ENCODE measurements at regions not wholly inside any gene's neighbourhood (a gene's known extent, or its start where the extent isn't known, plus 50 kb on each side); places are given as distances from the start of the nearest gene placed in this dataset.

DNA sequence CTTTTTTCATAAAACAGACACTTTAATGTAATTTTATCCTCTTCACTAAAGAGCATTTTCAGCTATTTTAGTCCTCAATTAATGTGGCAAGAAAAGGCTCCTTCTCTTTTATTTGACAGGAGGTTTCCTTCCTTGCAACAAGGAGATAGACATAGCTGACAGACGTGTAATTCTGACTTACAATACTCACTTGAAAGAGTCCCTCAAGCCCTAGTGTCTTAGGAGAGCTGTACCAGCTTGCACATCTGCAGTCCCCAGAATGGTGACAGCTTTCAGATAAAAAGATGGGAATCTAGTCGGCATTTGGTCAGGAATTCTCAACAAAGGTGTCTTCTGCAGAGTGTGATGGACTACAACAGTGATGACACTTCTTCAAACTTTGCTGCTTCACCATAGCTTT, 603.7 kb upstream of the PTCHD4 start:
- H3K4me1 ChIP-seq, result no peaks in the 10 kb centered on the region
- no peaks in the 10 kb centered on the region for H3K9me3 ChIP-seq
- TF ChIP-seq, protein P1, sequence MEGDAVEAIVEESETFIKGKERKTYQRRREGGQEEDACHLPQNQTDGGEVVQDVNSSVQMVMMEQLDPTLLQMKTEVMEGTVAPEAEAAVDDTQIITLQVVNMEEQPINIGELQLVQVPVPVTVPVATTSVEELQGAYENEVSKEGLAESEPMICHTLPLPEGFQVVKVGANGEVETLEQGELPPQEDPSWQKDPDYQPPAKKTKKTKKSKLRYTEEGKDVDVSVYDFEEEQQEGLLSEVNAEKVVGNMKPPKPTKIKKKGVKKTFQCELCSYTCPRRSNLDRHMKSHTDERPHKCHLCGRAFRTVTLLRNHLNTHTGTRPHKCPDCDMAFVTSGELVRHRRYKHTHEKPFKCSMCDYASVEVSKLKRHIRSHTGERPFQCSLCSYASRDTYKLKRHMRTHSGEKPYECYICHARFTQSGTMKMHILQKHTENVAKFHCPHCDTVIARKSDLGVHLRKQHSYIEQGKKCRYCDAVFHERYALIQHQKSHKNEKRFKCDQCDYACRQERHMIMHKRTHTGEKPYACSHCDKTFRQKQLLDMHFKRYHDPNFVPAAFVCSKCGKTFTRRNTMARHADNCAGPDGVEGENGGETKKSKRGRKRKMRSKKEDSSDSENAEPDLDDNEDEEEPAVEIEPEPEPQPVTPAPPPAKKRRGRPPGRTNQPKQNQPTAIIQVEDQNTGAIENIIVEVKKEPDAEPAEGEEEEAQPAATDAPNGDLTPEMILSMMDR (IDR thresholded peaks at IDR 0.05; ENCODE audit: low read depth, low read length), result no peak
- no peak for DNase-seq
- no peaks in the 10 kb centered on the region for H3K27me3 ChIP-seq
- H3K36me3 ChIP-seq, result no peaks in the 10 kb centered on the region
- no peak overlapping the region for H3K4me3 ChIP-seq (ENCODE audit: low read depth, low read length)

DNA sequence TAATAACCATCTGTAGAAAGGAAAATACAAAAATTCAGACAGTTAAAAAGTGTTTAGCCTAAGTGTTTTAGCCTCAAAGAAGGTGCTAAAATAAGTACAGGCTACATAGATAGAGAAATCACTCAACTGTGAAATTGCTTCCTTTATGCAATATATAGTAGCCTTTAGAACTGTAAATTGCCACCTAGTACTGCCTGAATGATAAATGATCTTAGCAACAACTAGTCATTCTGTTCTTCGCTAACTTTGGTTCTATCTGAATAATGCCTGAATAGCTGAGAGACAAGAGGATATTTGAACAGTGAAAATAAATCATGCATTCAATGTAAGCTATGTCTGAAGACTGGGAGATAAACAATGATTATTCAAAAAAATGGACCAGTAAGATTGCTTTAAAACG, 603.3 kb upstream of the PTCHD4 start:
- TF ChIP-seq, protein P1 (IDR thresholded peaks at IDR 0.05; ENCODE audit: low read depth, low read length), result no peak
- Histone ChIP-seq H3K27me3 (no peaks in the 10 kb centered on the region), H3K9me3 (no peaks in the 10 kb centered on the region), H3K4me1 (no peaks in the 10 kb centered on the region), H3K36me3 (no peaks in the 10 kb centered on the region), H3K4me3 (ENCODE audit: low read depth, low read length) (no peak overlapping the region)
- no peak for DNase-seq

DNA sequence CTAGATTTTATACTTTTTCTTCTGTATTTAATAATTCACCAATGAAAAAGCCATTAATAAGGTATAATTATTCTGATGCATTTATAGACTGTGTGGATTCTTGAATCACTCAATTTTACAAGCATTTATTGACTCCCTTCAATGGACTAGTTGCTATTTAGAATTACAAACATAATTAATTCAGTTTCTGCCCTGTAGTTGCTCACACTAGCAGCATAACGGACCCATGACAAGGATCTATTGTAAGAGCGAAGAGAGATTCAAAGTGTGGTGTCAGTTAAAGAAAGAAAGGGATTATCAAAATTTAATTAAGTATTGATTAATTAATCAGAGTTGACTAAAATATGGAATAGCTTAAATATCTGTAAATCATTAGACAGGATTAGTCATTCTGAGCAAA, 602.6 kb upstream of the PTCHD4 start:
- TF ChIP-seq, protein P1 (IDR thresholded peaks at IDR 0.05; ENCODE audit: low read depth, low read length), result no peak
- no peak for DNase-seq
- no peak overlapping the region for H3K4me3 ChIP-seq (ENCODE audit: low read depth, low read length)
- no peaks in the 10 kb centered on the region for H3K36me3 ChIP-seq
- H3K27me3 ChIP-seq, result no peaks in the 10 kb centered on the region
- H3K4me1 ChIP-seq, result no peaks in the 10 kb centered on the region
- H3K9me3 ChIP-seq, result no peaks in the 10 kb centered on the region

DNA sequence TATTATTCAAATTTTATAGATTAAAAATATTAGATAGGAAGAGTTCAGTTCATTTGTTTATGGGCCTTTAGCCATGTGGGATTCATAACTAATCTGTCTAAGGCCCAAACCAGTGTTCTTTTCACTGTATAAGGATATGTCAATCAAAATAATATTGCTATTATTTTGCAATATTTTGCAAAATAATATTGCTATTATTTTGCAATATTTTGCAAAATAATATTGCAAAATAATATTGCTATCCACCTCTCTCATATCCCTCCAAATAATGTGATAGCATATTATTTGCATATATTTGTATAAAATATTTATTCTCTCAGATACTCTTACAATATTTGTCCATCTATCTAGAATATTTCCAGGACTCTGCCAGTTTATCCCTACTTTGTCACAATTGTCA, 595.3 kb upstream of the PTCHD4 start:
- Histone ChIP-seq H3K9me3 (no peaks in the 10 kb centered on the region), H3K27me3 (no peaks in the 10 kb centered on the region), H3K4me1 (no peaks in the 10 kb centered on the region), H3K36me3 (no peaks in the 10 kb centered on the region), H3K4me3 (ENCODE audit: low read depth, low read length) (no peak overlapping the region)
- no peak for DNase-seq
- TF ChIP-seq, protein P1 (IDR thresholded peaks at IDR 0.05; ENCODE audit: low read depth, low read length), result no peak

DNA sequence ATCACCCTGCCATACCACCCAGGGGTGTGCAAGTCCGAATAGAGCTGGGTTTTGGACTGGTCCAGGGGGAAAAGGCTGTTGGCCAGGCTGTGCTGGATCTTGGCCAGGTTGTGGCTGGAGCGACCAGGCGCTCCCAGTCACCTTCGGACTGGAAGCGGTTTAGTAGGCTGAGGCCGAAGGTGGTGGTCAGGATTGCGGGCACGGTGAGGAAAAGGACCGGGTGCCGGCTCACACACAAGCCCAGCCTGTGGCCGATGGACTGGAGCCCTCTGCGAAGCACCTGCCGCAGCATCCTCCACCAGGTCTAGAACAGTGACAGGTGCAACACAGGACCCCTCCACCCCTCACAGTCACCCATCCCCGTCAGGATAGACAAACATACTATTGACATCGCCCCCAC, 590.6 kb upstream of the PTCHD4 start:
- Histone ChIP-seq H3K27me3 (no peaks in the 10 kb centered on the region), H3K4me1 (no peaks in the 10 kb centered on the region), H3K9me3 (no peaks in the 10 kb centered on the region), H3K4me3 (ENCODE audit: low read depth, low read length) (no peak overlapping the region), H3K36me3 (no peaks in the 10 kb centered on the region)
- DNase-seq, result no peak
- TF ChIP-seq, protein P1 (IDR thresholded peaks at IDR 0.05; ENCODE audit: low read depth, low read length), result no peak

DNA sequence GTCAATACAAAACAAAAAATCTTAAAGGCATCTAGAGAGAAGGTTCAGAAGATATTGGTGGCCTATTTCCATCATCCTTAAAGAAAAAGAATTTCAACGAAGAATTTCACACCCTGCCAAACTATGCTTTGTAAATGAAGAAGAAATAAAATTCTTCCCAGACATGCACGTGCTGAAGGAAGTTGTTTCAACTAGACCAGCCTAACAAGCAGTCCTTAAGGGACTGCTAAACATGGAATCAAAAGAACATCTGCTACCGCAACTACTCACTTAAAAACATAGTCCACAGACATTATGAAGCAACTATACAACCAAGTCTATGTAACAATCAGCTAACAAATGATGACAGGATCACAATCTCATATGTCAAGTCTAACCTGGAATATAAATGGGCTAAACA, 584.9 kb upstream of the PTCHD4 start:
- no peaks in the 10 kb centered on the region for H3K27me3 ChIP-seq
- H3K4me1 ChIP-seq, result no peaks in the 10 kb centered on the region
- H3K9me3 ChIP-seq, result no peaks in the 10 kb centered on the region
- H3K4me3 ChIP-seq (ENCODE audit: low read depth, low read length), result no peak overlapping the region
- no peaks in the 10 kb centered on the region for H3K36me3 ChIP-seq
- DNase-seq, result no peak
- TF ChIP-seq, protein P1 (IDR thresholded peaks at IDR 0.05; ENCODE audit: low read depth, low read length), result no peak
